Head of caudate nucleus (tissue), 42 donors: ENCODE measurements at regions not wholly inside any gene's neighbourhood (a gene's known extent, or its start where the extent isn't known, plus 50 kb on each side); places are given as distances from the start of the nearest gene placed in this dataset.
A peak's percentile ranks its signal among the peaks of the same experiment; 100 is the strongest.
"Not testable (repeated sequence)": the region's sequence is repeated elsewhere in the genome, so short reads cannot be mapped to it uniquely, and the experiment has no call there.

Source experiments
- DNase-seq, 42 donors: peaks; one replicate each; pipeline versions ENCODE4 v3.0.0 to v3.0.0-alpha.2; 2020 to 2021; ENCODE audit warnings: mixed read lengths in 7 of 42
- intact Hi-C: fragments of 100-400 bp; cut with DNase I; formaldehyde crosslinking; loops from one replicate; pipeline ENCODE4 v1.15.0; 2022

- intact Hi-C loops, result no loop called here
- DNase-seq, result no peak
Measured at GRCh38 chr2:16103614-16104314, 163.4 kb downstream of the MYCN start.

GRCh38 chr2:16102976-16103380 lies 162.6 kb downstream of the MYCN start:
- intact Hi-C loops, result no loop called here

GRCh38 chr2:16102358-16102975 lies 162.1 kb downstream of the MYCN start:
- intact Hi-C loops, result no loop called here
- DNase-seq, result no peak

More at GRCh38 chr2:16102976-16103380, 162.6 kb downstream of the MYCN start:
- no peak for DNase-seq

GRCh38 chr2:16101196-16101595 lies 160.8 kb downstream of the MYCN start:
- DNase-seq, result no peak
- intact Hi-C loops, result no loop called here

- DNase-seq, result no peak
- intact Hi-C loops, result no loop called here
Measured at GRCh38 chr2:16100006-16100405, 159.7 kb downstream of the MYCN start.

- intact Hi-C loops, result no loop called here
- no peak for DNase-seq
Measured at GRCh38 chr2:16099326-16099725, 159.0 kb downstream of the MYCN start.

GRCh38 chr2:16096962-16097361 lies 156.6 kb downstream of the MYCN start:
- no peak for DNase-seq
- intact Hi-C loops, result no loop called here

GRCh38 chr2:16095483-16095882 lies 155.1 kb downstream of the MYCN start:
- intact Hi-C loops, DNase-seq: not testable (repeated sequence)

- DNase-seq, result no peak
- intact Hi-C loops, result no loop called here
Measured at GRCh38 chr2:16094811-16095210, 154.5 kb downstream of the MYCN start.

GRCh38 chr2:16093639-16094529 lies 153.5 kb downstream of the MYCN start:
- intact Hi-C loops, result no loop called here
- no peak for DNase-seq

GRCh38 chr2:16092861-16093638 lies 152.7 kb downstream of the MYCN start:
- intact Hi-C loops, result no loop called here
- DNase-seq, result no peak

GRCh38 chr2:16091576-16092282 lies 151.4 kb downstream of the MYCN start:
- intact Hi-C loops, result no loop called here
- DNase-seq, result no peak

GRCh38 chr2:16090650-16091575 lies 150.6 kb downstream of the MYCN start:
- DNase-seq, result peak in 1 of 42 donors; percentile 23
- intact Hi-C loops, result no loop called here

GRCh38 chr2:16089491-16089890 lies 149.1 kb downstream of the MYCN start:
- intact Hi-C loops, DNase-seq: not testable (repeated sequence)

- DNase-seq, result no peak
Measured at GRCh38 chr2:16088802-16089112, 148.4 kb downstream of the MYCN start.

GRCh38 chr2:16088035-16088801 lies 147.9 kb downstream of the MYCN start:
- DNase-seq, result no peak
- intact Hi-C loops, result no loop called here

More at GRCh38 chr2:16088802-16089112, 148.4 kb downstream of the MYCN start:
- intact Hi-C loops, result no loop called here

- intact Hi-C loops, result not testable (repeated sequence)
Measured at GRCh38 chr2:16086136-16086535, 145.8 kb downstream of the MYCN start.

More at GRCh38 chr2:16086136-16086535, 145.8 kb downstream of the MYCN start:
- DNase-seq, result not testable (repeated sequence)
